ENCODE measurements at regions not wholly inside any gene's neighbourhood (a gene's known extent, or its start where the extent isn't known, plus 50 kb on each side); places are given as distances from the start of the nearest gene placed in this dataset.

DNA sequence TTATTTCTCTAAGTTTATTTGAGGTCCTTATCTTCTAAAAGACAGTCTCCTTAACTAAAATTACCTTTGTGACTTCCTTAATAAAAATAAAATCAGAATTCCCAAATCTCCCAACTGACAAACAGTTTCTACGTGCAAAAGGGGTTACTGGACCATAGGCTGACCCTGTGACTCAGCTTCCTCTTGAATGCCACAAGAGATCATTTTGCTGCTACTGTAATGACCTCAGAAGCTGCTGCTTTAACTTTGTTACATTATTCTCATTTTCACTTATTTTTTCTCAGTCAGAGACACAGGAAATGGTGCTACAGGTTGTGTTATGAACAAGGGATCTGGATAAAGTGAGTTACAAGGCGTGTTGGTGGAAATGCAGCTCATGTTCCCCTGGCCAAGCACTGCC lies 132.2 kb upstream of the TMTC2 start:
- POLR2A ChIA-PET (ENCODE audit: unreplicated experiment) = no interaction called here
- TF ChIP-seq, protein P1, sequence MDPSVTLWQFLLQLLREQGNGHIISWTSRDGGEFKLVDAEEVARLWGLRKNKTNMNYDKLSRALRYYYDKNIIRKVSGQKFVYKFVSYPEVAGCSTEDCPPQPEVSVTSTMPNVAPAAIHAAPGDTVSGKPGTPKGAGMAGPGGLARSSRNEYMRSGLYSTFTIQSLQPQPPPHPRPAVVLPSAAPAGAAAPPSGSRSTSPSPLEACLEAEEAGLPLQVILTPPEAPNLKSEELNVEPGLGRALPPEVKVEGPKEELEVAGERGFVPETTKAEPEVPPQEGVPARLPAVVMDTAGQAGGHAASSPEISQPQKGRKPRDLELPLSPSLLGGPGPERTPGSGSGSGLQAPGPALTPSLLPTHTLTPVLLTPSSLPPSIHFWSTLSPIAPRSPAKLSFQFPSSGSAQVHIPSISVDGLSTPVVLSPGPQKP (IDR thresholded peaks at IDR 0.05; ENCODE audit: borderline replicate concordance, low read depth, low read length) = no peak
- TF ChIP-seq NFE2L2 (IDR thresholded peaks at IDR 0.05; ENCODE audit: low read depth, low read length) (no peak), RCOR1 (IDR thresholded peaks at IDR 0.05; ENCODE audit: insufficient replicate concordance, low read length) (no peak), MXI1 (IDR thresholded peaks at IDR 0.05; ENCODE audit: borderline replicate concordance, low read depth, low read length) (no peak), BHLHE40 (IDR thresholded peaks at IDR 0.05; ENCODE audit: low read depth, low read length) (no peak), USF2 (IDR thresholded peaks at IDR 0.05; ENCODE audit: low read depth, low read length) (no peak), RAD21 (IDR thresholded peaks at IDR 0.05; ENCODE audit: low read length) (no peak), CHD1 (IDR thresholded peaks at IDR 0.05; ENCODE audit: low read depth, low read length) (no peak), POLR2A (IDR thresholded peaks at IDR 0.05; ENCODE audit: low read depth, low read length) (no peak), MAFK (IDR thresholded peaks at IDR 0.05; ENCODE audit: low read depth, low read length) (no peak)
- TF ChIP-seq, protein P2, sequence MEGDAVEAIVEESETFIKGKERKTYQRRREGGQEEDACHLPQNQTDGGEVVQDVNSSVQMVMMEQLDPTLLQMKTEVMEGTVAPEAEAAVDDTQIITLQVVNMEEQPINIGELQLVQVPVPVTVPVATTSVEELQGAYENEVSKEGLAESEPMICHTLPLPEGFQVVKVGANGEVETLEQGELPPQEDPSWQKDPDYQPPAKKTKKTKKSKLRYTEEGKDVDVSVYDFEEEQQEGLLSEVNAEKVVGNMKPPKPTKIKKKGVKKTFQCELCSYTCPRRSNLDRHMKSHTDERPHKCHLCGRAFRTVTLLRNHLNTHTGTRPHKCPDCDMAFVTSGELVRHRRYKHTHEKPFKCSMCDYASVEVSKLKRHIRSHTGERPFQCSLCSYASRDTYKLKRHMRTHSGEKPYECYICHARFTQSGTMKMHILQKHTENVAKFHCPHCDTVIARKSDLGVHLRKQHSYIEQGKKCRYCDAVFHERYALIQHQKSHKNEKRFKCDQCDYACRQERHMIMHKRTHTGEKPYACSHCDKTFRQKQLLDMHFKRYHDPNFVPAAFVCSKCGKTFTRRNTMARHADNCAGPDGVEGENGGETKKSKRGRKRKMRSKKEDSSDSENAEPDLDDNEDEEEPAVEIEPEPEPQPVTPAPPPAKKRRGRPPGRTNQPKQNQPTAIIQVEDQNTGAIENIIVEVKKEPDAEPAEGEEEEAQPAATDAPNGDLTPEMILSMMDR (conservative IDR thresholded peaks at IDR 0.05; ENCODE audit: low read depth, low read length) = no peak
- Histone ChIP-seq H3K4me2 (ENCODE audit: low read depth, low read length) (no peak overlapping the region), H3K14ac (replicated peaks; ENCODE audit: low read depth, low read length) (no peak overlapping the region), H3K9me1 (ENCODE audit: insufficient read depth, low read length) (no peaks in the 10 kb centered on the region), H3K27me3 (ENCODE audit: control insufficient read depth, insufficient read depth, low read length) (no peaks in the 10 kb centered on the region), H2BK15ac (ENCODE audit: low read depth, low read length) (no peak overlapping the region), H3K36me3 (ENCODE audit: control insufficient read depth, insufficient read depth, low read length) (no peaks in the 10 kb centered on the region), H3K79me1 (ENCODE audit: low read depth in 1 of 2, low read length in 2 of 2) (no peaks in the 10 kb centered on the region), H3K27ac (ENCODE audit: insufficient read depth, low read length) (no peak overlapping the region), H4K8ac (ENCODE audit: low read depth in 2 of 2, low read length in 2 of 2) (no peak overlapping the region), H2AK5ac (ENCODE audit: low read depth, low read length) (no peak overlapping the region), H3K4ac (ENCODE audit: low read depth, low read length) (no peak overlapping the region), H3K9ac (ENCODE audit: low read depth, low read length) (no peak overlapping the region), H2AFZ (replicated peaks; ENCODE audit: low read length, poor library complexity) (no peak overlapping the region), H4K20me1 (ENCODE audit: insufficient read depth, low read length) (no peaks in the 10 kb centered on the region), H3K23ac (ENCODE audit: low read depth, low read length) (no peak overlapping the region), H4K91ac (ENCODE audit: insufficient read depth, low read depth, low read length) (no peak overlapping the region), H2BK20ac (ENCODE audit: low read depth, low read length) (no peak overlapping the region), H3K4me3 (ENCODE audit: insufficient read depth, low read depth, low read length) (no peak overlapping the region), H2BK5ac (ENCODE audit: low read depth, low read length, poor library complexity, severe bottlenecking) (no peak overlapping the region), H2AK9ac (replicated peaks; ENCODE audit: low read depth, low read length, poor library complexity) (no peak overlapping the region), H3K4me1 (ENCODE audit: control insufficient read depth, insufficient read depth, low read length) (no peaks in the 10 kb centered on the region), H3K9me3 (ENCODE audit: control insufficient read depth, insufficient read depth, low read length) (peaks cover 10% of the 10 kb centered on the region), H2BK120ac (ENCODE audit: low read depth, low read length) (no peak overlapping the region), H4K5ac (ENCODE audit: low read depth, low read length) (no peak overlapping the region), H3K18ac (ENCODE audit: low read depth, low read length) (no peak overlapping the region), H3K56ac (ENCODE audit: extremely low read depth, insufficient read depth, low read length) (no peak overlapping the region)
- BruUV-seq (replicated peaks) = no TSS peak
- DNase-seq (no peak), ATAC-seq (ENCODE audit: low read depth) (no peak)
- intact Hi-C loops (cut with micrococcal nuclease) (no loop called here), dilution Hi-C loops (cut with HindIII; ENCODE audit: low sequenced_read_pairs, unreplicated experiment) (no loop called here), in situ Hi-C loops (cut with MboI; ENCODE audit: low sequenced_read_pairs) (no loop called here)
- no CpG with 5 or more reads among the region's 2 CpGs for WGBS, 2 experiments (ENCODE audit: extremely low coverage in 2 of 2, insufficient read length in 1 of 2)
- CTCF ChIA-PET = interaction anchor here (0.6 kb wide), 1 partner anchor 9 kb away, joined by 8 read pairs; no protein-coding TSS in a partner anchor
